B cell (primary cell): ENCODE measurements at regions not wholly inside any gene's neighbourhood (a gene's known extent, or its start where the extent isn't known, plus 50 kb on each side); places are given as distances from the start of the nearest gene placed in this dataset.

Experiments
- ATAC-seq: fragments of 200-7000 bp; cut with Tn5 transposase; one replicate; pipeline ENCODE4 v1.10.0; 2021; ENCODE audit warnings: low read depth, mild to moderate bottlenecking, moderate number of reproducible peaks, moderate library complexity
- CTCF ChIA-PET: fragments of 350-600 bp; sonication (Branson Sonifier 250); formaldehyde crosslinking; loops from one replicate; lab custom pipeline; 2021; ENCODE audit warnings: antibody characterized with exemption, inconsistent platforms; lab: Charles Lee
- POLR2A ChIA-PET: fragments of 350-600 bp; sonication (Branson Sonifier 250); formaldehyde crosslinking; loops from one replicate; lab custom pipeline; 2021; ENCODE audit warnings: antibody characterized with exemption; lab: Charles Lee
- DNase-seq: peaks from one replicate; pipeline ENCODE4 v3.0.0; 2013
- H2AFZ ChIP-seq: 2 replicates; pipeline ENCODE4 v1.6.1; 2012; ENCODE audit warnings: mild to moderate bottlenecking, low read depth, low read length; ENCODE audit not compliant: insufficient read depth, poor library complexity, severe bottlenecking
- H3K27ac ChIP-seq, 2 donors: 1 replicate in 1 of 2; 2 replicates in 1 of 2; pipeline ENCODE4 v1.5.1; 2012 to 2013; ENCODE audit warnings: low read length in 2 of 2, mild to moderate bottlenecking in 2 of 2, moderate library complexity in 1 of 2
- H3K27me3 ChIP-seq, 4 experiments: fragments of 200-600 bp in 1 of 4; sonication (generic) in 1 of 4; replicated peaks in 1 of 4; 1 replicate in 2 of 4; 2 replicates in 2 of 4; pipeline versions ENCODE4 v1.6.1 to v1.7.0; 2013 to 2016; ENCODE audit warnings: low read length in 3 of 4, mild to moderate bottlenecking in 2 of 4, mixed read lengths in 1 of 4, moderate library complexity in 1 of 4; ENCODE audit not compliant: insufficient read depth in 4 of 4, control insufficient read depth in 3 of 4; ENCODE audit errors: control extremely low read depth in 1 of 4
- H3K36me3 ChIP-seq, 2 experiments: replicated peaks in 1 of 2; 1 replicate in 1 of 2; 2 replicates in 1 of 2; pipeline versions ENCODE4 v1.6.1 to v1.7.1; 2013; ENCODE audit warnings: low read length in 1 of 2; ENCODE audit not compliant: insufficient read depth in 2 of 2, control insufficient read depth in 1 of 2; ENCODE audit errors: control extremely low read depth in 1 of 2, extremely low read depth in 1 of 2
- H3K4me1 ChIP-seq, 2 donors: fragments of 200-600 bp in 1 of 2; sonication (generic) in 1 of 2; 1 replicate in 1 of 2; 2 replicates in 1 of 2; pipeline versions ENCODE4 v1.5.1 to v1.6.1; 2013 to 2017; ENCODE audit warnings: low read length in 2 of 2; ENCODE audit not compliant: control insufficient read depth in 2 of 2, insufficient read depth in 2 of 2
- H3K4me2 ChIP-seq: replicated peaks from 2 replicates; pipeline ENCODE3; 2012; ENCODE audit warnings: mild to moderate bottlenecking, low read depth, low read length; ENCODE audit not compliant: poor library complexity, severe bottlenecking
- H3K4me3 ChIP-seq, 5 experiments: fragments of 200-600 bp in 1 of 5; sonication (generic) in 1 of 5; 1 replicate in 3 of 5; 2 replicates in 2 of 5; pipeline versions ENCODE4 v1.5.1 to v1.7.0; 2011 to 2016; ENCODE audit warnings: low read length in 4 of 5, mild to moderate bottlenecking in 4 of 5, low read depth in 2 of 5, control low read depth in 1 of 5, moderate library complexity in 1 of 5; ENCODE audit not compliant: insufficient read depth in 1 of 5; ENCODE audit errors: control extremely low read depth in 1 of 5, extremely low read depth in 1 of 5
- H3K79me2 ChIP-seq: fragments of 200-600 bp; sonication (generic); one replicate; pipeline ENCODE4 v1.6.0; 2016; ENCODE audit warnings: low read length; ENCODE audit not compliant: control insufficient read depth, insufficient read depth
- H3K9ac ChIP-seq: fragments of 200-600 bp; sonication (generic); 2 replicates; pipeline ENCODE4 v1.6.1; 2017; ENCODE audit warnings: mild to moderate bottlenecking, low read length, moderate library complexity
- H3K9me3 ChIP-seq, 3 donors: one replicate each; pipeline versions ENCODE4 v1.6.1 to v1.7.1; 2013; ENCODE audit warnings: low read length in 2 of 3; ENCODE audit not compliant: control insufficient read depth in 2 of 3, insufficient read depth in 1 of 3; ENCODE audit errors: control extremely low read depth in 1 of 3
- H4K20me1 ChIP-seq: 2 replicates; pipeline ENCODE4 v1.6.0; 2012; ENCODE audit warnings: mild to moderate bottlenecking, low read length; ENCODE audit not compliant: insufficient read depth, control insufficient read depth, poor library complexity, severe bottlenecking
- H3K27ac Mint-ChIP-seq: one replicate; pipeline ENCODE4 v1.8.0; 2021; ENCODE audit warnings: mixed read lengths
- H3K27me3 Mint-ChIP-seq: one replicate; pipeline ENCODE4 v1.8.0; 2021; ENCODE audit warnings: mixed read lengths
- H3K4me1 Mint-ChIP-seq: one replicate; pipeline ENCODE4 v1.8.0; 2021; ENCODE audit warnings: mixed read lengths
- H3K4me3 Mint-ChIP-seq: one replicate; pipeline ENCODE4 v1.8.0; 2021; ENCODE audit warnings: mixed read lengths
- H3K9me3 Mint-ChIP-seq: one replicate; pipeline ENCODE4 v1.8.0; 2022; ENCODE audit warnings: mixed read lengths; ENCODE audit not compliant: insufficient read depth
- CTCF ChIP-seq: fragments of 200-600 bp; IDR thresholded peaks from one replicate; pipeline ENCODE4 v1.8.0; 2022; ENCODE audit warnings: antibody characterized with exemption, mild to moderate bottlenecking
- EZH2 ChIP-seq: IDR thresholded peaks from 2 replicates; pipeline ENCODE4 v1.6.1; 2012; ENCODE audit warnings: borderline replicate concordance, low read depth, mild to moderate bottlenecking, moderate library complexity, low read length; ENCODE audit not compliant: insufficient read depth, poor library complexity, severe bottlenecking
- WGBS: methylation state at CpG from one replicate; pipeline ENCODE4 v1.1.5; 2013; ENCODE audit warnings: missing lambda C conversion rate; ENCODE audit not compliant: insufficient coverage; 5-methylcytosine and 5-hydroxymethylcytosine counted together
- intact Hi-C: fragments of 100-400 bp; cut with micrococcal nuclease; formaldehyde crosslinking; loops from one replicate; pipeline ENCODE4 v1.10.0; 2022

DNA sequence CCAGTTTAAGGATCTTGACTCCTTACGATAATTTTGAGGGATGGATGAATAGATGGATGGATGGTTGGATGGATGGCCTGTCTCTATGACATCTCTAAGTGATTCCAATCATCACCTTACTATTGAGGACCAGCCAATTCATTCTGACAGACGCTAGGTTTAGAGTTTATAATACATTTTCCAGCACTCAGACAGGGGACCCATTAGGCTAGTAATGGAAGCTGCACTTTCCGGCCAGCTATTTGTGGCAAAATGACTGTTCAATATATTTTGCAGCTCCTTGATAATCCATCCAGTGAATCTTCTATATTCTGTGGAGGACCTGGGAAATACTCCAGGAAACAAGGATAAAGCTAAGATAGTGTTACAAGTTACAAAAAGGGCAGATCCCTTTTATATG, 262.9 kb downstream of the TDRD15 start:
- Histone ChIP-seq H3K36me3 (no peaks in the 10 kb centered on the region), H3K4me3 (no peak overlapping the region), H3K27ac (no peak overlapping the region), H3K4me1 (no peaks in the 10 kb centered on the region), H3K4me2 (no peak overlapping the region), H3K9ac (no peak overlapping the region), H2AFZ (no peak overlapping the region), H3K79me2 (no peaks in the 10 kb centered on the region), H4K20me1 (no peaks in the 10 kb centered on the region), H3K27me3 (no peaks in the 10 kb centered on the region), H3K9me3 (peaks cover 0 to 2% (median 0%) of the 10 kb centered on the region in 3 donors)
- WGBS, result no CpG with 5 or more reads among the region's 3 CpGs
- H3K4me1 Mint-ChIP-seq, result no peaks in the 10 kb centered on the region
- H3K9me3 Mint-ChIP-seq, result no peaks in the 10 kb centered on the region
- no peak for TF ChIP-seq CTCF
- no peak for TF ChIP-seq EZH2
- no peak for ATAC-seq
- H3K27ac Mint-ChIP-seq, result no peak overlapping the region
- no peak overlapping the region for H3K4me3 Mint-ChIP-seq
- no peak for DNase-seq
- intact Hi-C loops, result no loop called here
- CTCF ChIA-PET, result no interaction called here
- no peaks in the 10 kb centered on the region for H3K27me3 Mint-ChIP-seq
- POLR2A ChIA-PET, result no interaction called here

DNA sequence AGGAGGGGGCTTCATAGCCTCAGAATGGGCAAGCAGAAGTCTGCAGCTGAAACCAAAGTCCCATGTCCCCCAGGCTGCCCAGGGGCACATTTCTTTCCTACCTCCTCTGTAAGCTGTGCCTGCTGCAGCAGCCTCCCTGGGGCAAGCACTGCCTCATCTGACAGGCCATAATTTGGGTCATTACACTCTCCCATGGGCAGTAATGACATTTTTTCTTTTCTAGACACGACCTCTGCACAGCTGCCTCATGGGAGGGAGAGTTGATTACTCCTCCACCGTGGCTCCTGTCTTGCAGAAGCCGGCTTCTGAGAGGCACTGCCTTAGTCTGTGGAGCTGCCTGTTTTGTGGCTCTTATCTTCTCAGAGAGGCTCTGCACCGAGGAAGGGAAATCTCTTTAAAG, 268.9 kb downstream of the TDRD15 start:
- no peak for TF ChIP-seq CTCF
- TF ChIP-seq EZH2, result no peak
- WGBS, result 27% methylated on average over 2 of the region's 4 CpGs

More for the DNA sequence above, 268.9 kb downstream of the TDRD15 start:
- H3K27me3 Mint-ChIP-seq, result no peaks in the 10 kb centered on the region
- no peak overlapping the region for H3K4me3 Mint-ChIP-seq
- no peak overlapping the region for H3K27ac Mint-ChIP-seq
- H3K4me2 ChIP-seq, result no peak overlapping the region
- CTCF ChIA-PET, result no interaction called here
- POLR2A ChIA-PET, result no interaction called here
- H2AFZ ChIP-seq, result no peak overlapping the region
- ATAC-seq (no peak), DNase-seq (no peak)
- no peaks in the 10 kb centered on the region for H3K4me1 ChIP-seq
- no peaks in the 10 kb centered on the region for H3K27me3 ChIP-seq
- intact Hi-C loops, result no loop called here
- no peaks in the 10 kb centered on the region for H3K9me3 Mint-ChIP-seq
- H3K4me1 Mint-ChIP-seq, result no peaks in the 10 kb centered on the region
- H3K79me2 ChIP-seq, result no peaks in the 10 kb centered on the region
- H3K9ac ChIP-seq, result no peak overlapping the region
- H3K27ac ChIP-seq, result no peak overlapping the region
- H3K36me3 ChIP-seq, result no peaks in the 10 kb centered on the region
- no peak overlapping the region for H3K4me3 ChIP-seq
- H4K20me1 ChIP-seq, result no peaks in the 10 kb centered on the region
- H3K9me3 ChIP-seq, result peaks cover 0 to 2% (median 0%) of the 10 kb centered on the region in 3 donors
